Lower lobe of right lung (tissue), 2 donors: ENCODE measurements at regions not wholly inside any gene's neighbourhood (a gene's known extent, or its start where the extent isn't known, plus 50 kb on each side); places are given as distances from the start of the nearest gene placed in this dataset.

Experiments used
- ATAC-seq, 2 donors: fragments of 200-7000 bp; cut with Tn5 transposase; one replicate each; pipeline ENCODE4 v1.9.1; 2020 to 2022; ENCODE audit warnings: mild to moderate bottlenecking in 2 of 2, moderate library complexity in 2 of 2
- DNase-seq: peaks from one replicate; pipeline ENCODE4 v3.0.0-alpha.2; 2020
- H3K27ac ChIP-seq: fragments of 200-600 bp; one replicate; pipeline ENCODE4 v1.8.0; 2022
- H3K27me3 ChIP-seq: fragments of 200-600 bp; one replicate; pipeline ENCODE4 v1.8.0; 2022; ENCODE audit warnings: low read depth
- H3K36me3 ChIP-seq: fragments of 200-600 bp; one replicate; pipeline ENCODE4 v1.8.0; 2022; ENCODE audit warnings: mild to moderate bottlenecking
- H3K4me1 ChIP-seq: fragments of 200-600 bp; one replicate; pipeline ENCODE4 v1.8.0; 2022
- H3K4me3 ChIP-seq: fragments of 200-600 bp; one replicate; pipeline ENCODE4 v1.8.0; 2022; ENCODE audit warnings: mild to moderate bottlenecking
- H3K9me3 ChIP-seq: fragments of 200-600 bp; one replicate; pipeline ENCODE4 v1.8.0; 2022
- intact Hi-C: fragments of 100-400 bp; cut with DNase I; formaldehyde crosslinking; loops from one replicate; pipeline ENCODE4 v1.11.0; 2022
- TF ChIP-seq, protein P1 (sequence below): fragments of 200-600 bp; IDR thresholded peaks from one replicate; pipeline ENCODE4 v1.8.0; 2022; ENCODE audit warnings: antibody characterized with exemption, mild to moderate bottlenecking
- donor health status: DM: no; HTN: yes; CAD: no; lungs with severe emphysema.

DNA sequence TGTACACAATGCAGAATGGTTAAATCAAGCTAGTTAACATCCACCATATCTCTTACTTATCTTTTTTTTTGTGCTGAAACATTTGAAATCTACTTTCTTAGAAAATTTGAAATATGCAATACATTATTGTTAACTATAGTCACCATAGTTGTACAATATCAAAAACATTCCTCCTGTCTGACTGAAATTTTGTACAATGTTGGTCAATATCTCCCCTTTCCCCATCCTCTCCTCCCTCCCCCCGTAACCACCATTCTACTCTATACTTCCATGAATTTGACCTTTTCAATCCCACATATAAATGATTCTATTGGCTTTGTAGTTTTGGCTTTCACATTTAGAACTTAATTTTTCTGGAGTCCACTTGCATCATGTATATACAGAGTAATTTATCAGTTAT, 63.5 kb upstream of the DCD start:
- TF ChIP-seq, protein P1, sequence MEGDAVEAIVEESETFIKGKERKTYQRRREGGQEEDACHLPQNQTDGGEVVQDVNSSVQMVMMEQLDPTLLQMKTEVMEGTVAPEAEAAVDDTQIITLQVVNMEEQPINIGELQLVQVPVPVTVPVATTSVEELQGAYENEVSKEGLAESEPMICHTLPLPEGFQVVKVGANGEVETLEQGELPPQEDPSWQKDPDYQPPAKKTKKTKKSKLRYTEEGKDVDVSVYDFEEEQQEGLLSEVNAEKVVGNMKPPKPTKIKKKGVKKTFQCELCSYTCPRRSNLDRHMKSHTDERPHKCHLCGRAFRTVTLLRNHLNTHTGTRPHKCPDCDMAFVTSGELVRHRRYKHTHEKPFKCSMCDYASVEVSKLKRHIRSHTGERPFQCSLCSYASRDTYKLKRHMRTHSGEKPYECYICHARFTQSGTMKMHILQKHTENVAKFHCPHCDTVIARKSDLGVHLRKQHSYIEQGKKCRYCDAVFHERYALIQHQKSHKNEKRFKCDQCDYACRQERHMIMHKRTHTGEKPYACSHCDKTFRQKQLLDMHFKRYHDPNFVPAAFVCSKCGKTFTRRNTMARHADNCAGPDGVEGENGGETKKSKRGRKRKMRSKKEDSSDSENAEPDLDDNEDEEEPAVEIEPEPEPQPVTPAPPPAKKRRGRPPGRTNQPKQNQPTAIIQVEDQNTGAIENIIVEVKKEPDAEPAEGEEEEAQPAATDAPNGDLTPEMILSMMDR: no peak
- H3K27ac ChIP-seq: no peak overlapping the region
- no peaks in the 10 kb centered on the region for H3K4me1 ChIP-seq
- H3K36me3 ChIP-seq: no peaks in the 10 kb centered on the region
- intact Hi-C loops: no loop called here
- no peak for ATAC-seq
- no peaks in the 10 kb centered on the region for H3K27me3 ChIP-seq
- H3K4me3 ChIP-seq: no peak overlapping the region
- H3K9me3 ChIP-seq: no peaks in the 10 kb centered on the region
- DNase-seq: no peak

DNA sequence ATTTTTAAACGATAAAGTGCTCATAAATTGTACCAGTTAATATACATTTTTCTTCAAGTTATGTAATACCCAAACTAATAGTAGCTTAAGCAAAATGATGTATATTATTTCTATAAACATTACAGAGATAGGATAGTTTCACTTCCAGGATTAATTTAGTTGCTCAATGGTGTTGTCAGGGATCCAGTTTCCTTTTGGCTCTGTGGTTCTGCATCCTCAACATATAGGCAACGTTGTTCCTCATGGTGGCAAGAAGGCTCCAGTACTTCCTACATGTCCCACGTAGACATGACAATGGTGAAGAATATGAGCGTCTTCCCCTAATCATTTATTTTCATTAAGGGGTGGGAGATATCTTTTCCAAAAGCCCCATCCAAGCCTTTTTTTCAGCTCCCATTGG, 60.7 kb upstream of the DCD start:
- TF ChIP-seq, protein P1: no peak
- Histone ChIP-seq H3K9me3 (no peaks in the 10 kb centered on the region), H3K27ac (no peak overlapping the region), H3K4me3 (no peak overlapping the region), H3K4me1 (no peaks in the 10 kb centered on the region), H3K27me3 (no peaks in the 10 kb centered on the region), H3K36me3 (no peaks in the 10 kb centered on the region)
- DNase-seq: no peak
- intact Hi-C loops: no loop called here
- ATAC-seq: peak in 1 of 2 donors; percentile 61

DNA sequence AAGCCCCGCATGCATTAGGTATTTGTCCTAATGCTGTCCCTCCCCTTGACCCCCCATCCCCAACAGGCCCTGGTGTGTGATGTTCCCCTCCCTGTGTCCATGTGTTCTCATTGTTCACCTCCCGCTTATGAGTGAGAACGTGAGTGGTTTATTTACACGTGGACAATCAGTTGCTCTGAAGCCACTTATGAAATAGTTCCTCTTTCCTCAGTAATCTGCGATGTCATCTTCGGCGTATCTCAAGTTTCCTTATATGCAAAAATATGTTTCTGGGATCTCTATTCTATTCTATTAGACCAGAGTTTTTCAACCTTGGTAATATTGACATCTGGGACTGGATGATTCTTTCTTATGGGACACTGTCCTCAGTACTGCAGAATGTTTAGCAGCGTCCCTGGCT, 56.0 kb upstream of the DCD start:
- TF ChIP-seq, protein P1: no peak
- no peak for ATAC-seq
- intact Hi-C loops: no loop called here
- Histone ChIP-seq H3K4me3 (no peak overlapping the region), H3K9me3 (no peaks in the 10 kb centered on the region), H3K27me3 (no peaks in the 10 kb centered on the region), H3K4me1 (no peaks in the 10 kb centered on the region), H3K36me3 (no peaks in the 10 kb centered on the region), H3K27ac (no peak overlapping the region)
- DNase-seq: no peak

DNA sequence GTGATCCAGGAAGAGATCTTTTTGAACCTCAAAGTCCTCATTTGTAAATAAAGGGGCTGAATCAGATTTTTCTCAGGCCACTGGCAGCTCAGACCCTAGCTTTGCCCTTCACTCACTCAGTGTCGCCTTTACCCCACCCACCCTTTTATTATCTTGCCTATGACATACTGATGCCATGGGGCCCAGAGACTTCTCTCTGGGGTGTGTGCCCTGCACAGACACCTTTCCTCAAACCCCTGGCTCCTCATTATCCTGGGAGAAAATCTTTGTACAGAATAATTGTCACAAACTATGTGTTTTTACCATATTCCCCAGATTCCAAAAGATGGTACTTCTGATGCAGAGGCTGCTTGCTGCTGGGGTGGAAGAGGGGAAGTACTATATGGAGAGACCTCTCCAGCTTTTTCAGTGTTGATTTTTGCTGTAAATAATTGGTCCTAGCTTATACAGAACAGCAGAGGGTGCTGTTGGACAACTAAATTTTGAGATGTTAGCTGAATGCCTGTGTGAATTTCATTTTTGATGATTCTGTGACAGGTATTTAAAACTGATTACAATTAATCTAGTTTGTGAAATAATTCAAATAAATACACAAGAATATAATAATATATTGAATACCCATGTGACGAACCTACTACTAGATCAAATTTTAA, 53.9 kb upstream of the DCD start:
- no peak for DNase-seq
- Histone ChIP-seq H3K36me3 (no peaks in the 10 kb centered on the region), H3K27ac (no peak overlapping the region), H3K9me3 (no peaks in the 10 kb centered on the region), H3K4me3 (no peak overlapping the region), H3K27me3 (no peaks in the 10 kb centered on the region), H3K4me1 (no peaks in the 10 kb centered on the region)
- TF ChIP-seq, protein P1: peak; percentile 65
- intact Hi-C loops: no loop called here
- ATAC-seq: peak; percentile 52 to 72

DNA sequence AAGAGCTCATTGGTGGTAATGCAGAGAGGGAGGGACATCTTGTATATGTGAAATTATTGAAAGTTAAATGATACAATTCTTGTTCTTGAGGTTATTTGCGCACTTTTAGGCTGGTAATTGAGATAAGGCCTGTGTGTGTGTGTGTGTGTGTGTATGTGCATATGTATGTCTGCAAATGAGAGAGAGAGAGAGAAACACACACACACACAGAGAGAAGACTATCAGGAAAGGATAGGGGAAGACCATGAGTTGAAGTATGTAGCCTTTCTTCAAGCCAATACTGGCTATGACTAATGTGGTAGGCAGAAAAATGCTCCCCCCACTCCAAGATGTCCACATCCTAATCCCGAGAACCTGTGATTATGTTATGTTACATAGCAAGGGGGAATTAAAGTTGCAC, 52.7 kb upstream of the DCD start:
- Histone ChIP-seq H3K27ac (no peak overlapping the region), H3K9me3 (no peaks in the 10 kb centered on the region), H3K4me1 (no peaks in the 10 kb centered on the region), H3K27me3 (no peaks in the 10 kb centered on the region), H3K36me3 (no peaks in the 10 kb centered on the region), H3K4me3 (no peak overlapping the region)
- no peak for DNase-seq
- intact Hi-C loops: no loop called here
- TF ChIP-seq, protein P1: no peak
- ATAC-seq: no peak
